Glutamatergic neuron (in vitro differentiated cells): ENCODE measurements at regions not wholly inside any gene's neighbourhood (a gene's known extent, or its start where the extent isn't known, plus 50 kb on each side); places are given as distances from the start of the nearest gene placed in this dataset.
"Not testable (repeated sequence)": the region's sequence is repeated elsewhere in the genome, so short reads cannot be mapped to it uniquely, and the experiment has no call there.

ENCODE experiments used
- DNase-seq: peaks from one replicate; pipeline ENCODE4 v3.0.0; 2022
- H3K27ac Mint-ChIP-seq: one replicate; pipeline ENCODE4 v1.8.0; 2020; ENCODE audit warnings: mild to moderate bottlenecking, mixed read lengths, inconsistent platforms; ENCODE audit not compliant: unreplicated experiment
- H3K27me3 Mint-ChIP-seq: one replicate; pipeline ENCODE4 v1.8.0; 2020; ENCODE audit warnings: mild to moderate bottlenecking, moderate library complexity, mixed read lengths, inconsistent platforms; ENCODE audit not compliant: unreplicated experiment
- H3K36me3 Mint-ChIP-seq: one replicate; pipeline ENCODE4 v1.8.0; 2020; ENCODE audit warnings: mild to moderate bottlenecking, mixed read lengths, inconsistent platforms; ENCODE audit not compliant: unreplicated experiment
- H3K4me1 Mint-ChIP-seq: one replicate; pipeline ENCODE4 v1.8.0; 2020; ENCODE audit warnings: mild to moderate bottlenecking, low read depth, mixed read lengths, inconsistent platforms; ENCODE audit not compliant: unreplicated experiment
- H3K4me3 Mint-ChIP-seq: one replicate; pipeline ENCODE4 v1.8.0; 2020; ENCODE audit warnings: mild to moderate bottlenecking, mixed read lengths, inconsistent platforms; ENCODE audit not compliant: unreplicated experiment
- H3K9me3 Mint-ChIP-seq: one replicate; pipeline ENCODE4 v1.8.0; 2020; ENCODE audit warnings: mild to moderate bottlenecking, moderate library complexity, mixed read lengths, inconsistent platforms; ENCODE audit not compliant: unreplicated experiment
- CTCF ChIP-seq: fragments of 200-600 bp; sonication (generic); IDR thresholded peaks from one replicate; pipeline ENCODE4 v1.5.0; 2021; ENCODE audit not compliant: partially characterized antibody, unreplicated experiment

- H3K4me3 Mint-ChIP-seq = no peak overlapping the region
Measured at GRCh38 chr12:91743280-91743679, 402.4 kb downstream of the BTG1 start.

GRCh38 chr12:91741932-91742331 lies 403.7 kb downstream of the BTG1 start:
- Mint-ChIP-seq H3K36me3 (no peaks in the 10 kb centered on the region), H3K9me3 (no peaks in the 10 kb centered on the region), H3K27me3 (no peaks in the 10 kb centered on the region), H3K27ac (no peak overlapping the region), H3K4me3 (no peak overlapping the region), H3K4me1 (no peaks in the 10 kb centered on the region)
- no peak for TF ChIP-seq CTCF
- no peak for DNase-seq

More at GRCh38 chr12:91743280-91743679, 402.4 kb downstream of the BTG1 start:
- no peaks in the 10 kb centered on the region for H3K27me3 Mint-ChIP-seq
- no peaks in the 10 kb centered on the region for H3K36me3 Mint-ChIP-seq
- H3K27ac Mint-ChIP-seq = no peak overlapping the region
- no peak for TF ChIP-seq CTCF
- H3K9me3 Mint-ChIP-seq = no peaks in the 10 kb centered on the region
- H3K4me1 Mint-ChIP-seq = no peaks in the 10 kb centered on the region
- no peak for DNase-seq

GRCh38 chr12:91733846-91734245 lies 411.8 kb downstream of the BTG1 start:
- not testable (repeated sequence) for H3K36me3 Mint-ChIP-seq, H3K27ac Mint-ChIP-seq, H3K9me3 Mint-ChIP-seq, H3K27me3 Mint-ChIP-seq, DNase-seq, H3K4me1 Mint-ChIP-seq, H3K4me3 Mint-ChIP-seq

- Mint-ChIP-seq H3K27me3 (no peaks in the 10 kb centered on the region), H3K9me3 (no peaks in the 10 kb centered on the region), H3K4me3 (no peak overlapping the region), H3K36me3 (no peaks in the 10 kb centered on the region), H3K4me1 (no peaks in the 10 kb centered on the region), H3K27ac (no peak overlapping the region)
- TF ChIP-seq CTCF = no peak
- DNase-seq = no peak
Measured at GRCh38 chr12:91732086-91732485, 413.6 kb downstream of the BTG1 start.

GRCh38 chr12:91729543-91729942 lies 416.1 kb downstream of the BTG1 start:
- Mint-ChIP-seq H3K4me1 (no peaks in the 10 kb centered on the region), H3K4me3 (no peak overlapping the region), H3K27ac (no peak overlapping the region), H3K9me3 (no peaks in the 10 kb centered on the region), H3K27me3 (no peaks in the 10 kb centered on the region), H3K36me3 (no peaks in the 10 kb centered on the region)
- no peak for DNase-seq
- no peak for TF ChIP-seq CTCF

GRCh38 chr12:91723191-91723590 lies 422.5 kb downstream of the BTG1 start:
- Mint-ChIP-seq H3K36me3 (no peaks in the 10 kb centered on the region), H3K9me3 (no peaks in the 10 kb centered on the region), H3K27me3 (no peaks in the 10 kb centered on the region), H3K27ac (no peak overlapping the region), H3K4me1 (no peaks in the 10 kb centered on the region), H3K4me3 (no peak overlapping the region)
- no peak for DNase-seq
- TF ChIP-seq CTCF = no peak
